ENCODE measurements at regions not wholly inside any gene's neighbourhood (a gene's known extent, or its start where the extent isn't known, plus 50 kb on each side); places are given as distances from the start of the nearest gene placed in this dataset.

- TF ChIP-seq, protein P1, sequence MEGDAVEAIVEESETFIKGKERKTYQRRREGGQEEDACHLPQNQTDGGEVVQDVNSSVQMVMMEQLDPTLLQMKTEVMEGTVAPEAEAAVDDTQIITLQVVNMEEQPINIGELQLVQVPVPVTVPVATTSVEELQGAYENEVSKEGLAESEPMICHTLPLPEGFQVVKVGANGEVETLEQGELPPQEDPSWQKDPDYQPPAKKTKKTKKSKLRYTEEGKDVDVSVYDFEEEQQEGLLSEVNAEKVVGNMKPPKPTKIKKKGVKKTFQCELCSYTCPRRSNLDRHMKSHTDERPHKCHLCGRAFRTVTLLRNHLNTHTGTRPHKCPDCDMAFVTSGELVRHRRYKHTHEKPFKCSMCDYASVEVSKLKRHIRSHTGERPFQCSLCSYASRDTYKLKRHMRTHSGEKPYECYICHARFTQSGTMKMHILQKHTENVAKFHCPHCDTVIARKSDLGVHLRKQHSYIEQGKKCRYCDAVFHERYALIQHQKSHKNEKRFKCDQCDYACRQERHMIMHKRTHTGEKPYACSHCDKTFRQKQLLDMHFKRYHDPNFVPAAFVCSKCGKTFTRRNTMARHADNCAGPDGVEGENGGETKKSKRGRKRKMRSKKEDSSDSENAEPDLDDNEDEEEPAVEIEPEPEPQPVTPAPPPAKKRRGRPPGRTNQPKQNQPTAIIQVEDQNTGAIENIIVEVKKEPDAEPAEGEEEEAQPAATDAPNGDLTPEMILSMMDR (optimal IDR thresholded peaks at IDR 0.05 in 1 of 3, IDR thresholded peaks at IDR 0.05 in 1 of 3, conservative IDR thresholded peaks at IDR 0.05 in 1 of 3; ENCODE audit: extremely low read depth in 1 of 3, insufficient read depth in 2 of 3, low read length in 3 of 3): no peak
- no peak for TF ChIP-seq EZH2 (IDR thresholded peaks at IDR 0.05; ENCODE audit: low read length)
These were observed 81.8 kb downstream of the DUSP6 start for GRCh38 chr12:89270548-89270947.
